HG02763 (cell line): ENCODE measurements at regions not wholly inside any gene's neighbourhood (a gene's known extent, or its start where the extent isn't known, plus 50 kb on each side); places are given as distances from the start of the nearest gene placed in this dataset.
"Not testable (repeated sequence)": the region's sequence is repeated elsewhere in the genome, so short reads cannot be mapped to it uniquely, and the experiment has no call there.

Experiments
- ATAC-seq: cut with Tn5 transposase; IDR thresholded peaks from one replicate; pipeline ENCODE4 v1.9.1; 2021; ENCODE audit warnings: mild to moderate bottlenecking, moderate library complexity; ENCODE audit not compliant: unreplicated experiment

DNA sequence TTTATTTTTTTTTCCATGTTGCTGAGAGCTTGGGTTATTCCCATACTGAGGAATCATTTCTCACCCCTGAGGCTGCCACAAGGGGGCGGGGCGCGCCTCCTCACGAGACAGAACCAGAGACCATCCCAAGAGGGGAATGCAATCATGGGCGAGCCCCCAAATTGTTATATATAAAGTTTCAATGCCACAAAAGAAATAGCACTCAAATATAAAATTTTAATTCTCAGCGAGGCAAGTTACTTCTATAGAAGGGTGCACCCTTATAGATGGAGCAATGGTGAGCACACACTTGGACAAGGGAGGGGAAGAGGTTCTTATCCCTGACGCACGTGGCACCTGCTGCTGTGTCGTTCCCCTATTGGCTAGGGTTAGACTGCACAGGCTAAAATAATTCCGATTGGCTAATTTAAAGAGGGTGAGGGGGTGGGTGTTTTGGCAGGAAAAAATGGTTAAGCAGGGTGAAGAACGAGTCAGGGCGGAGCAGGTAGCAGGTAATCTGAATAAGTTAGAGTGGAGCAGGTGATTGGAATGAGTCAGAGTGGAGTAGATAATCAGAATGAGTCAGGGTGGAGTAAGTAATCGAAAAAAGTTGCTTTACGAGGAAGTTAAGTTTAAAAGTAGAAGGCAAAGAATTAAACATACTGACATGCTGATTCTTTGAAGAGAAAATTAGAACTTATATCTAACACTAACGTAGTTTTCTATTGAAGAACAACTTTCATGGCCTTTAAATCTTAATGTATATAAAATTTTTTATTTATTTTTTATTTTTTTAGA, 177.5 kb downstream of the MTCL1 start:
- ATAC-seq, result no peak

DNA sequence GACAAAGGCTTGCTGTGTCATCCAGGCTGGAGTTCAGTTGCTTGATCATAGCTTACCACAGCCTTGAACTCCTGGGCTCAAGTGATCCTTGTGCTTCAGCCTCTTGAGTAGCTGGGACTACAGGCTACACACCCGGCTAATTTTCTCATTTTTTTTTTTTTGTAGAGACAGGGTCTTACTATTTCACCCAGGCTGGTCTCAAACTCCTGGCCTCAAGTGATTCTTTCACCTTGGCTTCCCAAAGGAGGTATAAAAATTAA, 178.0 kb downstream of the MTCL1 start:
- no peak for ATAC-seq

DNA sequence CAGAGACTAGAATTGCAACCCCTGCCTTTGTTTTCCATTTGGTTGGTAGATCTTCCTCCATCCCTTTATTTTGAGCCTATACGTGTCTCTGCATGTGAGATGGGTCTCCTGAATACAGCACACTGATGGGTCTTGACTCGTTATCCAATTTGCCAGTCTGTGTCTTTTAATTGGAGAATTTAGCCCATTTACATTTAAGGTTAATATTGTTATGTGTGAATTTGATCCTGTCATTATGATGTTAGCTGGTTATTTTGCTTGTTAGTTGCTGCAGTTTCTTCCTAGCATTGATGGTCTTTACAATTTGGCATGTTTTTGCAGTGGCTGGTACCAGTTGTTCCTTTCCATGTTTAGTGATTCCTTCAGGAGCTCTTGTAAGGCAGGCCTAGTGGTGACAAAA, 182.5 kb downstream of the MTCL1 start:
- ATAC-seq, result not testable (repeated sequence)

DNA sequence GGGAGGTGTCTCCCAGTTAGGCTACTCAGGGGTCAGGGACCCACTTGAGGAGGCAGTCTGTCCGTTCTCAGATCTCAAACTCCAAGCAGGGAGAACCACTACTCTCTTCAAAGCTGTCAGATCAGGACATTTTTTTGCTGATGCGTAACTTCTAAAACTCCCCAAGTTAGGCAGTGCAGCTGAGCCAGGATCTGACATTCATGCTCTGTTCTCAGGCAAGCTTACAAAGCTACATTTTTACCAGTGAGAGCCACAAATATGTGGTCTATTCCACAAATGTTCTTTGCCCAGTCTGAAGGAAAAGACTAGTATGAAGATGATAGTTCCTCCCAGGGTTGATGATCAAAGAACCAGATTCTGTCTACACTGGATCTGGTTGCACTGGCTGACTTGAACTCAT, 184.1 kb downstream of the MTCL1 start:
- ATAC-seq, result no peak

DNA sequence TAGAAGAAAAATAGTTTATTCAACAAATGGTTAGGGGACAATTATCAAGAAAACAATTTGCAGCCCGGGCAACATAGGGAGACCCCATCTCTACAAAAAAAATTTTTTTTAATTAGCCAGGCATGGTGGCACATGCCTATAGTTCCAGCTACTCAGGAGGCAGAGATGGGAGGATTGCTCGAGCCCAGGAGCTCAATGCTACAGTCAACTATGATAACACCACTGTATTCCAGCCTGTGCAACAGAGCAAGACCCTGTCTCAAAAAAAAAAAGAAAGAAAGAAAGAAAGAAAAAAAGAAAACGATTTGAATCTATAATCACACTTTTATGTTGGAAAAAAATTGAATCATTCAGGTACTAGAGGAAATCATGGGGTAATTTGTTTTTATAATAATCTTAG, 185.1 kb downstream of the MTCL1 start:
- ATAC-seq, result not testable (repeated sequence)

DNA sequence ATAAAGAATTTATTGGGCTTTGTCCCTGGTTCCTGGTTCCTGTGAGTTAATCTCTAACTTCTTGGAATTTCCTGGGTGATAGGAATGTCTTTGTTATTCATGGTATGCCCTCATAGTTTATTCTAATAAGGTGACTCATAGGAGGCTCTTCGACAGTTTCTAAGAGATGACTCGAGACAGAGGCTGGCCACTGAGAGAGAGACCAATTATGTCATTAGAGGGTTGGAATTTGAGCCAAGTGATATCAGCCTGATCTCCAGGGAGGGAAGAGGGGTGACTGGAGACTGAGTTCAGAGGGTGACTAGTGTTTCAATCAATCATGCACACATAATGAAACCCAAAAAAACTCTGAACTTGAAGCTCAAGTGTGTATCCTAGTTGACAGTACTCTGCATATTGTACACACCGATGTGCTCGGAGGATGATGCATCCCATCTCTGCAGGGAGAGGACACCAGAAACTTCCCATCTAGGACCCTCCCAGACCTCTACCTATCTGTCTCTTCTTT, 185.7 kb downstream of the MTCL1 start:
- no peak for ATAC-seq

DNA sequence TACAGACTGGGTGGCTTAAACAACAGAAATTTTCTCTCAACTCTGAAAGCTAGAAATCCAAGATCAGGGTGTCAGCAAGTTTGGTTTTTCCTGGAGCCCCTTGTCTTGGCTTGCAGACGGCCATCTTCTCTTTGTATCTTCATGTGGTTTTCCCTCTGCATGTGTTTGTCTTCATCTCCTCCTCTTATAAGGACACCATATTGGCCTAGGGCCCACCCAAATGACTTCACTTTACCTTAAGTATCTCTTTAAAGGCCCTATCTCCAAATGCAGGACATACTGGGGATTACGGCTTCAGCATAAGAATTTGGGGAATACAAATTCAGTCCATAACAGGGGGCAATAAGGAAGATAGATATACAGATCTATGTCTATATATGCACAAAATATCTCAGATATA, 187.9 kb downstream of the MTCL1 start:
- no peak for ATAC-seq

DNA sequence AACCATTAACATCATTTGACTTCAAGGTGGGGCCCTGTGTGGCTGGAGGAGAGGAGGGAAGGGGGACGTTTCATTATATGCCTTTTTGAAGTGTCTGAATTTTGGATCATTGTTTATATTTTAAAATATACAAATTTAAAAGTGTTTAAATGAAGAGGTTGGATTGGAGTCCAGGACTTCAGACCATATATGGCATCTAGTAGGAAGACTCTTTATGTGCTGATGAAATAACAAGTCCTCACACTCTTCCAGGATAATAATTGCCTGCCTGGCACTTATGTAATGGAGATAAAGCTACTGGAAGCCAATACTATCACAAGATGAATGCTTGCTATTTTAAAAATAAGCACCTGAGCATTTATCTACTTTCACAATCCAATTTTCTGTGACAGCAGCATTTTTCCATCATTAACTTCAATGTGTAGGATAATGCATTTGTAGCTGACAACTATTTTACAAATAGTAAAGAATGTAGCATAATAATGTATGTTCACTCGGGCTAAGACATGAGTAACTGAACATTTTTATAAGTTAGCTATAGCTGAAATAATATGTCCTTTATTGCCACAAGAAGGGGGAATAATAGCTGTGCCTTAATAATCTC, 188.4 kb downstream of the MTCL1 start:
- no peak for ATAC-seq

DNA sequence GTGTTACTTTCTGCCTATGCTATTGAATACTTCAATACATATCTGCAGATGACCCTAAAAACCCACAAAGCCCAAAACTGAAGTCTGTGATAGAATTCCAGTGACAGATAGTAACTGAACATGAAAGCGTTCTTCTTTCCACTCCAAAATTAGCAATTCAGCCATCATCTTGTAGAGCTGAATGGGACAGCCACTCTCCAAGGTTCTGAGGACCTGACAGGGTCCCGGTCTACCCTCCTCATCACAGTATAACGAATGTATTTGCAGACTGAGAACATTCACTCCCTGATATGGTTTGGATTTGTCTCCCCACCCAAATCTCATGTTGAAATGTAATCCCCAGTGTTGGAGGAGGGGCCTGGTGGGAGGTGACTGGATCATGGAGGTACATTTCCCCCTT, 189.5 kb downstream of the MTCL1 start:
- no peak for ATAC-seq

DNA sequence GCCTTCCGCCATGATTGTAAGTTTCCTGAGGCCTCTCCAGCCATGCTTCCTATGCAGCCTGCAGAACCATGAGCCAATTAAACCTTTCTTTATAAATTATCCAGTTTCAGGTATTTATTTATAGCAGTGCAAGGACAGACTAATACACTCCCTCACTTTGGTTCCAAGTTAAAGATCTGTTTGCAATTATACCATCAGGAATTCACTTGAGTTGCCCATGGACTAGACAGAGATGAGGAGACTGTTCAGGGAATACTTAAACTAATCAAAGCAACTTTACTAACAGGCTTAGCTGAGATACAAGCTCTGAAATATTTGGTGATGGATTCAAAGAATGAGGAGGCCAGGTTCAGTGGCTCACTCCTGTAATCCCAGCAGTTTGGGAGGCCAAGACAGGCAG, 190.0 kb downstream of the MTCL1 start:
- no peak for ATAC-seq

DNA sequence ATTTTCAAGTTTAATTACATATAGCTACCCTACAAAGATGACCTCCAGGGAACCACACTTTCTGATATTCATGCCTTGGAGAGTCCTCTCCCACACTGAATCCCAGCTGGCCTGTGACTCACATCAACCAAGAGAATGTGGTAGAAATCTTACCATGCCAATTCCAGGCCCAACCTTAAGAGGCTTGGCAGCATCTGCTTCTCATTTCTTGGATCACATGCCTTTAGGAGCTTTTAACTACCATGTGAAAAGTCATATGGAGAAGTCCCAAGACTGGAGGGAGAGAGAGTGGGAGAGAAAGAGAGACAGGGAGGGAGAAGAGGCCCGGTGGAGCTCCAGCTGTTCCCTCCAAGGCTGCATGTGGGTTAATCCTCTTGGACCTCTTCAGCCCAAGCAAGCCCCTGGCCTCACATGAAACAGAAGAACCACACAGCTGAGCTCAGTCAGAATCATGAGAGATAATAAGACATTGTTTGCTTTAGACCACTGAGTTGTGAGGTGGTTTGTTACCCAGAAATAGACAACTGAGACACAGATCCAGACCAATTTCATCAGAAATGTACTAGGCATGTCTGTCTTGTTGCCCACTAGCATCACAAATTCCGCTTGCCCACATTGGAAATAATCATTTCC, 190.7 kb downstream of the MTCL1 start:
- no peak for ATAC-seq

DNA sequence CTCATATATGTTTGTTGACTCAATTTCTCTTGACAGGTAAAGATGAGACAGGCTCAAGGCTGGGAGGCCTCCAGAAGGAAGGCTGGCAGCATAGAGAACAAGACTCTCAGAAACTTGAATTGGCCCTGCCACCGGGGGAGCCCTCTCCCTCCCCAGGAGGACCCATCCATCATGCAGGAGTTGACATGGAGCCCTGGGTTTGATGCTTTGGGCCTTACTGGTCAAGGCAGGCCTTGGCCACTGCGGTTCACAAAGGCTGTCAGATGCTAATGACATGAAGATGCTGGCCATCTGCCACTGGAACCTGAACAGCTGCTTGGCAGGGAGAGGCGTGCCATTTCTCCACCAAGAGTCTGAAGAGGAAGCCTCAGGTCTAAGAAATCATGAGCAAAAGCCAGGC, 193.6 kb downstream of the MTCL1 start:
- ATAC-seq, result no peak

DNA sequence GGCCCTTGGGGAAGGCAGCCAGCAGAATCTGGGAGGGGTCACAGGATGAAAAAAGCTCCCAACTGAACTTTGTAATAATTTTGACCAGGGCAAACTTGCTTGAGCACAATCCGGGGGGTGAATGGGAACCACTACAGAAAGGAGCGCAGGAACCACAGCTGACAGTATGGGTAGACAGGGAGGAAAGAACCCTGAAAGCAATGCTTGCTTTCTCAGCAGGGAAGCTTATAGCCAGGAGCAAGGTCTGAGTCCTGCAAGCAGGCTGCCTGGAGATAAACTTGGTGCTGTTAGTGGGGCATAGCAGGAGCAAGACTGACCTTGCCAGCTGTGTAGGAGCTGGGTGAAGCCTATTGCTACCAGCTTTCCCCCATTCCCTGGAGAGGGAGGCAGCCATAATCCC, 195.2 kb downstream of the MTCL1 start:
- no peak for ATAC-seq

DNA sequence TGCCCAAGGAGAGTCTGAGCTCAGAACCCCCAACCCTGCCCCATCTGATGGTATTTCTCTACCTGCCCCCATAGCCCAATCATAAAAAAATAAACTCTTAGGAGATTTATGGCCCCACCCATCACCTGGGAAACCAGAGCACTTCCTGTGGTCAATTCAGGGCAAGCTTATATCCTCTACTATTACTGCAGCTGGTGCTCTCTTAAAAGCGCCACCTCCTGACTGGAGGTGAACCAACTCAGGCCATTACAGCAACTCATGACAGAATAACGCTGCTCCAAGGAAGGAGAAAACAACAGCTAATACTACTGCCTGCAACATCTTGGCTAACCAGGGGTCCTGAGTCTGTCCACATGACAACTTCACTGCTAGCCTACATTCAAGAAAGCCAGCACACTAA, 195.7 kb downstream of the MTCL1 start:
- ATAC-seq, result no peak

DNA sequence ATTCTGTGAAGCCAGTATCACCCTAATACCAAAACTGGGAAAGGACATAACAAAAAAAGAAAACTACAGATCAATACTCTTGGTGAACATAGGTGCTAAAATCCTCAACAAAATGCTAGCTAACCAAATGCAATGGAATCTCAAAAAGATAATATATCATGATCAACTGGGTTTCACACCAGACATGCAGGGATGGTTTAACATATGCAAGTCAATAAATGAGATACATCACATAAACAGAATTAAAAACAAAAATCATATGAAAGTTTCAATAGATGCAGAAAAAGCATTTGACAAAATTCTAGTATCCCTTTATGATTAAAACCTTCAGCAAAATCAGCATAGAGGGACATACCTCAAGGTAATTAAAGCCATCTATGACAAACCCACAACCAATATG, 198.2 kb upstream of the NDUFV2 start:
- ATAC-seq, result no peak

DNA sequence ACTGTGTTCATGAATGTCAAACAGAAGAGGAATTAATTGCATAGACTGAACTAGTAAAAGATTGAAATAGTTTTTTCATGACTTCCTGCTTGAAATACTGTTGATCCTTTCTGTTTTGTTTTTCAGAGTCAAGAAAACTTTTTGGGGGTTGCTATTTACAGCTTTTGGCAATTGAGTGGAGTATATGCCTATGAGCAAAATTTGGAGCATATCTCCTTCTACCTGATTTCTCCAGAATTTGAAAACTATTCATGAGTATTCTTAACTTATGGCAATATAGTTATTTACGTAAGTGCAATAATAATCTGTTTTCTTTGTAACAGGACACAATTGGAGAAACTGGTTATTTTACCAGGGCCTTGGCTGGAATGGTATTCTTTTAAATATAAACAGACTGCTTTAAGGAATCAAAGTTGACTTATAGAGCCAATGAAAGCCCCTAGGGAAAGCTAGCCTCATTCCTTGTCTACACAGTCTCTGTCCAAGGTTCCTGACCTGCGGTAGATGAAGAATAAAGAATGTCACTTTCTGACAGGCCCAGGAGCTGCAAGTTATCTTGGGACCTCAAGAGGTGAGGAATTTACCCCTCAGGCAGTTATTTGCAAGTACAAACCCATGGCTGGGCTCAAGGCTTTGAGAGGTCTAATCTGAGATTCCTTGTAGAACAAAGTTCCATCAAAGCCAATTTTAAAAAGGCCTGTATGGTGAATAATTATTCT, 193.5 kb upstream of the NDUFV2 start:
- ATAC-seq, result no peak

DNA sequence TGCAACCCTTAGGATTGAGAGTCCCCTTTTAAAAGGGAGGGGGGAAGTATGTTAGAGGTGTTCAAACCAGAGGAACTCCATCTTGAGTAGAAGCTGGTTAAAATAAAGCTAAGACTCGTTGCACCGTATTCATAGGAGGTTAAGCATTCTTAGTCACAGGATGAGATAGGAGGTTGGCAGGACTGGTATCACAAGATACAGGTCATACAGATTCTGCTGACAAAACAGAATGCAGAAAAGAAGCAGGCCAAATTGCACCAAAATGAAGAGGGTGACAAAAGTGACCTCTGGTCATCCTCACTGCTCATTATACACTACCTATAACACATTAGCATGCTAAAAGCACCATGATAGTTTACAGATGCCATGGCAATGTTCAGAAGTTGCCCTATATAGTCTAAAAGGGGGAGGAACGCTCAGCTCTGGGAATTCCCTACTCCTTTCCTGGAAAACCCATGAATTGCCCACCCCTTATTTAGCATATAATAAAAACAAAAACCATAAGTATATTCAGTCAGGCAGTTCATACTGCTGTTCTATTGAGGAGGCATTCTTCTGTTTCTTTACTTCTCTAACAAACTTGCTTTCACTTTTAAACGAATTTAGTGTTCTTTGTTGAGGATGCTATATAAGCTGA, 192.2 kb upstream of the NDUFV2 start:
- no peak for ATAC-seq

DNA sequence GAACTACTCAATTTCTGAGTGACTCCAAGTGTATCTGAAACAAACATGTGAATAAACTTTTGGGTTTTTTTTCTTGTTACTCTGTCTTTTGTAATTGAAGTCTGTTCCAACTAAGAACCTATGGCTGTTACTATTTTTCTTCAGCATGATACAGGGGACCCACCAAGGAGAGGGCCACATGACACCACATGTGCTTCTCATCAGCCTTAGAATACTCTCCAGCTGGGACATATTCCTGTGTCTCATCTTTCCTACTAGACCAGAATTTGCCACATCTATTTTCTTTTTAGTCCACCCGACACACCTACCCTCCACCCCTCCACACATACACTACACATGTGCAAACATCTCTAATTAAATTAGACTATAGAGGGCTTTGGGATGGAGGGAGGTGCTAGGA, 191.7 kb upstream of the NDUFV2 start:
- ATAC-seq, result no peak

DNA sequence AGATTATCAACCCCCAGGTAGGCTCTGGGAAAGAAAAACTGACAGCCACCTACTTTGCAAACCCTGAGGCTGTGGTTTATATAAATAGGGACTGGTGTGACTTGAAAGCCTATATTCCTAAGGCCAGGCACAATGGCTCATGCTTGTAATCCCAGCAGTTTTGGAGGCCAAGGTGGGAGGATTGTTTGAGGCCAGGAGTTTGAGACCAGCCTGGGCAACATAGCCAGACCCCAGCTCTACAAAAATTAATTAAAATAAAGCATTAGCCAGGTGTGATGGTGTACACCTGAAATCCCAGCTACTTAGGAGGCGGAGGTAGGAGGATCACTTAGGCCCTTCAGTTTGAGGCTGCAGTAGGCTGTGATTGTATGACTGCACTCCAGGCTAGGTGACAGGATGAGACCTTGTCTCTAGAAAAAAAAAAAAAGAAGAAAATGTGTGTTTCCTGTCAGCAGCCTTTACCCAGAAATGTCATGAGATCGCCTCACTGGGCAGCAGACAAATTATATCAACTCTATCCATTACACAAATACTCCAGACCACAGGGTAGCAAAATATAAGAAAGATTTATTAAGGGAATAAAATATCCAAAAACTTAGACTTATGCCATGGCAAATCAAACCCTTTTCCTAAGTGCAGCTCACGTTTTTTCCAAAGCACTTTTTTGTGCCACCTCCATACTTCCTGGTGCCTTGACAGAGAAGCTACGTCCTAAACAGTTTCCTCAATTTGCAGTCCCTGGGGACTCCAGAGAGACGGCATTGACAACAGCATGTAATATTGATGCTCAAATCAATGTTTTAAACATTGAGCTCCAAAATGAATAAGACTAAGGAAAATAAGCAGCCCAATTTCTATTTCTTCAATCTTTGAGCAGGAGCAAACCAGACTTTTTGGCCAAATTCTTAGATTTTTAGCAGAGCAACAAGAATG, 190.8 kb upstream of the NDUFV2 start:
- no peak for ATAC-seq
